ENCODE measurements at regions not wholly inside any gene's neighbourhood (a gene's known extent, or its start where the extent isn't known, plus 50 kb on each side); places are given as distances from the start of the nearest gene placed in this dataset.

DNA sequence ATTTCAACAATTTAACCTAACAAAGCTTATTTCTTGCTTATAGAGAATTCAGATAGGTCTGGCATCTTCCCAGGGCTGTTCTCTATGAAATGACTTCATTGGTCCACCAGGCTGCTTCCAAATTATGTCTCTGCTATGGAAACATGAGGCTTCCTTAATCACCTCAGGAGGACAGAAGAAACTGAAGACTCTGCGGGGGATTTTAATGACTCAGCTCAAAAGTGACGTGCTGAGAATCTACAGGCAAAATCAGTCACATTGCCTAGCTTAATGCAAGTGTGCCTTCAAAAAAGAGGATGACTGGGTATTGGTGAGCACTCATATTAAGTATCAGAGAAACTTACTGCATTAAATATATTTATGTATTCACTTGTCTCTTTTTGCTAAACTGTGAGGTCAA is 315.5 kb upstream of the RGMB start:
- no peak for DNase-seq
- H3K4me1 Mint-ChIP-seq = no peaks in the 10 kb centered on the region
- H3K36me3 Mint-ChIP-seq = no peaks in the 10 kb centered on the region

DNA sequence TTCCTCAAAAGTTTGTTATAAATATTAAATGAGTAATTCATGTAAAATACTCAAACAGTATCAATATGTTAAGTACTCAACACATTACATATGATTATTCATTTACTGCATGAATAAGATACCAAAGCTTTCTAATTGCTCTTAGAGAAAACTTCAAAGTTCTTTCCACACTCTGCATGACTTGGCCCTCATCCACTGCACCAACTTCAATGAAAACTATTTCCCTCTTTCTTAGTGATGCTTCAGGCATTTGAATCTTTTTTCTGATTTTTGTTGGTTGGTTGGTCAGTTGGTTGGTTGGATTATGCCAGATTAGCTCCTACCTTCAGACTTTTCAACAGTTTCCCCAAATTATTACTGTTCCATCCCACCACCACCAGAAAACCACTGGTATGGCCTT is 314.7 kb upstream of the RGMB start:
- H3K36me3 Mint-ChIP-seq = no peaks in the 10 kb centered on the region
- Histone ChIP-seq H3K9ac (ENCODE audit: insufficient read depth, low read length, poor library complexity, severe bottlenecking) (no peak overlapping the region), H3K36me3 (replicated peaks in 1 of 2; ENCODE audit: control insufficient read depth in 1 of 2, insufficient read depth in 2 of 2, low read length in 2 of 2) (no peaks in the 10 kb centered on the region), H4K20me1 (ENCODE audit: insufficient read depth, low read length) (no peaks in the 10 kb centered on the region), H3K4me3 (replicated peaks in 1 of 3; ENCODE audit: low read depth in 2 of 3, low read length in 3 of 3) (no peak overlapping the region), H3K79me2 (ENCODE audit: insufficient read depth, low read length) (no peaks in the 10 kb centered on the region), H3K4me1 (ENCODE audit: control insufficient read depth in 1 of 2, insufficient read depth in 2 of 2, low read length in 2 of 2) (no peaks in the 10 kb centered on the region), H3K4me2 (replicated peaks; ENCODE audit: extremely low read depth, low read length, poor library complexity, severe bottlenecking) (no peak overlapping the region), H3K27ac (ENCODE audit: low read depth in 1 of 2, low read length in 2 of 2) (no peak overlapping the region), H3K27me3 (ENCODE audit: control insufficient read depth in 2 of 2, insufficient read depth in 2 of 2, low read length in 2 of 2) (no peaks in the 10 kb centered on the region), H3K9me3 (replicated peaks in 1 of 2; ENCODE audit: control insufficient read depth in 1 of 2, insufficient read depth in 1 of 2, low read length in 2 of 2) (no peaks in the 10 kb centered on the region), H2AFZ (ENCODE audit: insufficient read depth, low read depth, low read length, poor library complexity, severe bottlenecking) (no peak overlapping the region)
- no peak for DNase-seq
- peaks cover 0 to 6% (median 0%) of the 10 kb centered on the region in 7 donors for H3K9me3 Mint-ChIP-seq
- H3K27ac Mint-ChIP-seq = no peak overlapping the region
- no peak for TF ChIP-seq CTCF (IDR thresholded peaks at IDR 0.05)
- H3K27me3 Mint-ChIP-seq (ENCODE audit: low read depth in 3 of 3) = no peaks in the 10 kb centered on the region
- H3K4me1 Mint-ChIP-seq = no peaks in the 10 kb centered on the region
- no peak overlapping the region for H3K4me3 Mint-ChIP-seq
- intact Hi-C loops (cut with micrococcal nuclease) = no loop called here

More for the DNA sequence above, 315.5 kb upstream of the RGMB start:
- no peak overlapping the region for H3K27ac Mint-ChIP-seq
- Histone ChIP-seq H3K4me1 (ENCODE audit: control insufficient read depth in 1 of 2, insufficient read depth in 2 of 2, low read length in 2 of 2) (no peaks in the 10 kb centered on the region), H3K36me3 (replicated peaks in 1 of 2; ENCODE audit: control insufficient read depth in 1 of 2, insufficient read depth in 2 of 2, low read length in 2 of 2) (no peaks in the 10 kb centered on the region), H3K9ac (ENCODE audit: insufficient read depth, low read length, poor library complexity, severe bottlenecking) (no peak overlapping the region), H3K27ac (ENCODE audit: low read depth in 1 of 2, low read length in 2 of 2) (no peak overlapping the region), H3K79me2 (ENCODE audit: insufficient read depth, low read length) (no peaks in the 10 kb centered on the region), H4K20me1 (ENCODE audit: insufficient read depth, low read length) (no peaks in the 10 kb centered on the region), H2AFZ (ENCODE audit: insufficient read depth, low read depth, low read length, poor library complexity, severe bottlenecking) (no peak overlapping the region), H3K4me2 (replicated peaks; ENCODE audit: extremely low read depth, low read length, poor library complexity, severe bottlenecking) (no peak overlapping the region), H3K27me3 (ENCODE audit: control insufficient read depth in 2 of 2, insufficient read depth in 2 of 2, low read length in 2 of 2) (no peaks in the 10 kb centered on the region), H3K9me3 (replicated peaks in 1 of 2; ENCODE audit: control insufficient read depth in 1 of 2, insufficient read depth in 1 of 2, low read length in 2 of 2) (no peaks in the 10 kb centered on the region), H3K4me3 (replicated peaks in 1 of 3; ENCODE audit: low read depth in 2 of 3, low read length in 3 of 3) (no peak overlapping the region)
- intact Hi-C loops (cut with micrococcal nuclease) = no loop called here
- no CpG with 5 or more reads among the region's 2 CpGs for WGBS (ENCODE audit: insufficient coverage)
- H3K27me3 Mint-ChIP-seq (ENCODE audit: low read depth in 3 of 3) = no peaks in the 10 kb centered on the region
- peaks cover 0 to 5% (median 0%) of the 10 kb centered on the region in 7 donors for H3K9me3 Mint-ChIP-seq
- no peak for TF ChIP-seq CTCF (IDR thresholded peaks at IDR 0.05)
- H3K4me3 Mint-ChIP-seq = no peak overlapping the region
